Stomach (tissue), 8 donors: ENCODE measurements at regions not wholly inside any gene's neighbourhood (a gene's known extent, or its start where the extent isn't known, plus 50 kb on each side); places are given as distances from the start of the nearest gene placed in this dataset.

Experiments used
- DNase-seq, 2 donors: peaks; one replicate each; pipeline versions ENCODE4 v3.0.0 to v3.0.0-alpha.2; 2013 to 2019
- H3K27ac ChIP-seq, 5 donors: fragments of 200-600 bp in 4 of 5; sonication (generic) in 4 of 5; one replicate each; pipeline ENCODE4 v1.5.1; 2013 to 2019; ENCODE audit warnings: mild to moderate bottlenecking in 1 of 5, moderate library complexity in 1 of 5
- H3K27me3 ChIP-seq, 3 donors: fragments of 200-600 bp; sonication (generic); one replicate each; pipeline ENCODE4 v1.5.1; 2017 to 2019; ENCODE audit warnings: mixed run types in 1 of 3
- H3K36me3 ChIP-seq, 4 donors: fragments of 200-600 bp; sonication (generic); 1 replicate in 3 of 4; 2 replicates in 1 of 4; pipeline ENCODE4 v1.5.1; 2016 to 2019
- H3K4me1 ChIP-seq, 4 donors: fragments of 200-600 bp; sonication (generic); one replicate each; pipeline ENCODE4 v1.5.1; 2016 to 2019
- H3K4me3 ChIP-seq, 4 donors: fragments of 200-600 bp; sonication (generic) in 3 of 4; one replicate each; pipeline ENCODE4 v1.5.1; 2016 to 2019; ENCODE audit warnings: mild to moderate bottlenecking in 1 of 4
- H3K9me3 ChIP-seq, 4 donors: fragments of 200-600 bp; sonication (generic); one replicate each; pipeline ENCODE4 v1.5.1; 2016 to 2019
- EP300 ChIP-seq: sonication (generic); formaldehyde crosslinking; IDR thresholded peaks from one replicate; pipeline ENCODE4 v1.6.1; 2017; ENCODE audit warnings: antibody characterized with exemption
- POLR2A ChIP-seq, 4 donors: fragments of 450-650 bp; IDR thresholded peaks; one replicate each; pipeline ENCODE4 v1.6.1; 2016; ENCODE audit warnings: antibody characterized with exemption in 4 of 4, control low read depth in 2 of 4, mild to moderate bottlenecking in 1 of 4, moderate library complexity in 1 of 4
- POLR2AphosphoS5 ChIP-seq, 3 donors: sonication (generic); formaldehyde crosslinking; IDR thresholded peaks; one replicate each; pipeline ENCODE4 v1.6.1; 2016; ENCODE audit warnings: antibody characterized with exemption in 3 of 3
- WGBS, 5 donors: extraction: QIAGEN DNeasy Blood & Tissue Kit in 3 of 5; methylation state at CpG; one replicate each; pipeline versions ENCODE4 v1.1.5 to v1.1.7; 2013 to 2018; 5-methylcytosine and 5-hydroxymethylcytosine counted together
- intact Hi-C: fragments of 100-400 bp; cut with DNase I; formaldehyde crosslinking; loops from one replicate; pipeline ENCODE4 v1.15.1; 2023; ENCODE audit warnings: low total_unique reads
- TF ChIP-seq, protein P1 (sequence below), 7 experiments: fragments of 450-650 bp in 4 of 7; fragments of 200-600 bp in 3 of 7; sonication (generic) in 3 of 7; IDR thresholded peaks; one replicate each; pipeline ENCODE4 v1.5.1; 2016 to 2019; ENCODE audit warnings: antibody characterized with exemption in 7 of 7, control low read depth in 2 of 7, mild to moderate bottlenecking in 1 of 7
- donor health status: healthy with polysubstance abuse.
- donor health status: Bipolar disorder and iron deficiency.
- donor health status: healthy.

DNA sequence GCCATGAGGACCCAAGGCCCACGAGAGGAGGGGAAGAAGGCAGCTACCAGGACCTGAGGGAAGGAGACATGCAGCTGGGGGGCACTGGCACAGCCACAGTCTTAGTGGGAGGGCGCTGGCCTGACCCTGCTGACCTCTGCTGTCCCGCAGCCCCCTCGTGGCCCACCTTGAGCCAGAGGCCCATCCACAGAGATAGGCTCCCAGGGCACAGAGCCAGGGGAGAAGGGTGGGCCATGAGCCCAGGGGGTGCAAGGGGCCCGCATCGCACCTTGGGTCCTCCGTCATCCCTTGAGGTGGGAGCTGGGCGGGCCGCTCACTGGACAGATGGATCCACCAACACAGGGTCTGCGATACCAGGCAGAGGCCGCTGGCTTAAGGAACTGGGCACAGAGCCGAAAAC is 387.7 kb upstream of the PFKP start:
- Histone ChIP-seq H3K4me1 (no peaks in the 10 kb centered on the region), H3K36me3 (no peaks in the 10 kb centered on the region), H3K4me3 (no peak overlapping the region), H3K9me3 (no peaks in the 10 kb centered on the region), H3K27ac (no peak overlapping the region), H3K27me3 (no peaks in the 10 kb centered on the region)
- DNase-seq = peak in 1 of 2 donors; percentile 3
- TF ChIP-seq POLR2AphosphoS5 (IDR thresholded peaks at IDR 0.05) (no peak), EP300 (no peak), POLR2A (IDR thresholded peaks at IDR 0.05) (no peak)
- TF ChIP-seq, protein P1, sequence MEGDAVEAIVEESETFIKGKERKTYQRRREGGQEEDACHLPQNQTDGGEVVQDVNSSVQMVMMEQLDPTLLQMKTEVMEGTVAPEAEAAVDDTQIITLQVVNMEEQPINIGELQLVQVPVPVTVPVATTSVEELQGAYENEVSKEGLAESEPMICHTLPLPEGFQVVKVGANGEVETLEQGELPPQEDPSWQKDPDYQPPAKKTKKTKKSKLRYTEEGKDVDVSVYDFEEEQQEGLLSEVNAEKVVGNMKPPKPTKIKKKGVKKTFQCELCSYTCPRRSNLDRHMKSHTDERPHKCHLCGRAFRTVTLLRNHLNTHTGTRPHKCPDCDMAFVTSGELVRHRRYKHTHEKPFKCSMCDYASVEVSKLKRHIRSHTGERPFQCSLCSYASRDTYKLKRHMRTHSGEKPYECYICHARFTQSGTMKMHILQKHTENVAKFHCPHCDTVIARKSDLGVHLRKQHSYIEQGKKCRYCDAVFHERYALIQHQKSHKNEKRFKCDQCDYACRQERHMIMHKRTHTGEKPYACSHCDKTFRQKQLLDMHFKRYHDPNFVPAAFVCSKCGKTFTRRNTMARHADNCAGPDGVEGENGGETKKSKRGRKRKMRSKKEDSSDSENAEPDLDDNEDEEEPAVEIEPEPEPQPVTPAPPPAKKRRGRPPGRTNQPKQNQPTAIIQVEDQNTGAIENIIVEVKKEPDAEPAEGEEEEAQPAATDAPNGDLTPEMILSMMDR (IDR thresholded peaks at IDR 0.05) = no peak
- intact Hi-C loops = no loop called here
- WGBS, 5 donors = 85 to 90% (median 88%) methylated on average over 12 of the region's 12 CpGs

DNA sequence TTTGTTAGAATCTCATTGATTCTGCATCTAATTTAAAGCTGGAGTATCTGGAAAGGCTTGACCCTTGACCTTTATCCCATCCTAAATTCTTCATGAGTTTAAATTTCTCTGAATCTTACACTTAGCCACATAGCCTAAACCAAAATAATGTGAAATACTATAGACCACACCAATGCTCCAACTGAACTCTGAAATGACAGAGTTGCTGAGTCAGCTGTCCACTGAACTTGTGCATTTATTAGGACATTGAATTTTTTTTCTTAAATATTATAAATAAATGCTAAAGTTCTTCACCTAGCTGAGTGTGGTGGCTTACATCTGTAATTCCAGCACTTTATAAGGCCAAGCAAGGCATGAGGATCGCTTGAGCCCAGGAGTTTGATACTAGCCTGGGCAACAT is 390.9 kb upstream of the PFKP start:
- no peak overlapping the region for H3K4me3 ChIP-seq
- DNase-seq = no peak
- intact Hi-C loops = no loop called here
- WGBS, 5 donors = 80 to 100% (median 95%) methylated on average over 1 of the region's 1 CpG
- H3K27me3 ChIP-seq = no peaks in the 10 kb centered on the region
- TF ChIP-seq EP300 = no peak
- TF ChIP-seq, protein P1 (IDR thresholded peaks at IDR 0.05) = no peak
- no peak for TF ChIP-seq POLR2AphosphoS5 (IDR thresholded peaks at IDR 0.05)
- TF ChIP-seq POLR2A (IDR thresholded peaks at IDR 0.05) = no peak
- no peaks in the 10 kb centered on the region for H3K36me3 ChIP-seq
- H3K27ac ChIP-seq = no peak overlapping the region
- no peaks in the 10 kb centered on the region for H3K9me3 ChIP-seq
- H3K4me1 ChIP-seq = no peaks in the 10 kb centered on the region

DNA sequence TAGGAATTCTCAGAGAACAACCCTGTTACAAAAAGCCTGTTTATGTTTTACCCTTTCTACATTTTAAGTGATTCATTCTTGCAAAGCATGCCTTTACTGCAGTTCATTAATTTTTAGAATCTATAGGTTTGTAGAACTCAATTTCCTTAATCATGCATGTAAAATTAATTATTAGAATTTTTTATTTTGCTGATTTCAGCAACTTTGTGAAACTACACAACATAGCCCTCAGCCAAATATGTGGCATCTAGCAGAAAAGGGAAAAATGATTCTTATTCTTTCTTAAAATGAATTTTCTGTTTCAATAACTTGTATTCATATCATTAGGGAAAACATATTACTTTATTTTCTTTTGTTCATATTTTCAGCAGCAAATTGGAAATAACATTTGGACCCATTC is 392.9 kb upstream of the PFKP start:
- Histone ChIP-seq H3K27me3 (no peaks in the 10 kb centered on the region), H3K4me3 (no peak overlapping the region), H3K9me3 (no peaks in the 10 kb centered on the region), H3K27ac (no peak overlapping the region), H3K36me3 (no peaks in the 10 kb centered on the region), H3K4me1 (no peaks in the 10 kb centered on the region)
- intact Hi-C loops = no loop called here
- DNase-seq = no peak
- no peak for TF ChIP-seq POLR2A (IDR thresholded peaks at IDR 0.05)
- TF ChIP-seq POLR2AphosphoS5 (IDR thresholded peaks at IDR 0.05) = no peak
- TF ChIP-seq, protein P1 (IDR thresholded peaks at IDR 0.05) = no peak
- TF ChIP-seq EP300 = no peak

DNA sequence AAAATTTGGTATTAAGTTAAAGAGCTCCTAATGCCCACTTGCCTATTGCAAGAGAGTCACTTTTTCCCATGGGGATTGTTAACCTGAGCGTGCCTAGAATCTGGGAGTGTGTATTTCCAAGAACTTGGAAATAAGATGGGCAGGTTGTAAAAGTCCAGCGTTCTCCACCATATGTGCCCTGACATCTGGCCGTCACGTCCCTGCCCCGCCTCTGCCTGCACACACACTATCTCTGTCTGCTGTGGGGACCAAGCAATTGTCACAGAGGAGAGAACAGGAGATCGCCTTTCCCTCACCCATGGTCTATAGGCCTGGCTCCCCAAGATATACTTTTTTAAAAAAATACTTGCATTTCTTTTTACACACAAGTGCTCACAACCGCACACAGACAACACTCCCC is 396.5 kb upstream of the PFKP start:
- H3K27me3 ChIP-seq = no peaks in the 10 kb centered on the region
- intact Hi-C loops = no loop called here
- H3K9me3 ChIP-seq = no peaks in the 10 kb centered on the region
- TF ChIP-seq, protein P1 (IDR thresholded peaks at IDR 0.05) = no peak
- TF ChIP-seq EP300 (no peak), POLR2A (IDR thresholded peaks at IDR 0.05) (no peak), POLR2AphosphoS5 (IDR thresholded peaks at IDR 0.05) (no peak)
- no peak for DNase-seq
- H3K27ac ChIP-seq = no peak overlapping the region
- H3K4me3 ChIP-seq = no peak overlapping the region
- no peaks in the 10 kb centered on the region for H3K36me3 ChIP-seq
- no peaks in the 10 kb centered on the region for H3K4me1 ChIP-seq
- WGBS, 5 donors = 77 to 86% (median 83%) methylated on average over 6 to 7 of the region's 7 CpGs
